Loucy (cell line): ENCODE measurements at regions not wholly inside any gene's neighbourhood (a gene's known extent, or its start where the extent isn't known, plus 50 kb on each side); places are given as distances from the start of the nearest gene placed in this dataset.

Experiments used
- CTCF ChIP-seq: fragments of 200-600 bp; sonication (generic); conservative IDR thresholded peaks from 2 replicates; pipeline ENCODE4 v1.5.1; 2014; ENCODE audit warnings: mild to moderate bottlenecking, antibody characterized with exemption, low read length
- EZH2phosphoT487 ChIP-seq: fragments of 200-600 bp; IDR thresholded peaks from 2 replicates; pipeline ENCODE4 v1.6.1; 2018; ENCODE audit warnings: antibody characterized with exemption, mild to moderate bottlenecking, moderate library complexity, borderline replicate concordance

- TF ChIP-seq CTCF (no peak), EZH2phosphoT487 (no peak)
Observed at GRCh38 chr5:158023266-158023665, 164.3 kb upstream of the CLINT1 start.
